H1 (cell line): ENCODE measurements at regions not wholly inside any gene's neighbourhood (a gene's known extent, or its start where the extent isn't known, plus 50 kb on each side); places are given as distances from the start of the nearest gene placed in this dataset.

Source experiments
- BCL11A ChIP-seq, 2 experiments: IDR thresholded peaks; one replicate each; pipeline ENCODE4 v1.6.1; 2011; ENCODE audit warnings: low read depth in 2 of 2, low read length in 2 of 2, mild to moderate bottlenecking in 2 of 2
- BRCA1 ChIP-seq: IDR thresholded peaks from 2 replicates; pipeline ENCODE4 v1.6.1; 2012; ENCODE audit warnings: low read depth, low read length, improper control_type of control experiment
- TF ChIP-seq, protein P1 (sequence below): IDR thresholded peaks from 2 replicates; pipeline ENCODE4 v1.6.1; 2011; ENCODE audit warnings: low read depth, mild to moderate bottlenecking, low read length; ENCODE audit not compliant: insufficient read depth

DNA sequence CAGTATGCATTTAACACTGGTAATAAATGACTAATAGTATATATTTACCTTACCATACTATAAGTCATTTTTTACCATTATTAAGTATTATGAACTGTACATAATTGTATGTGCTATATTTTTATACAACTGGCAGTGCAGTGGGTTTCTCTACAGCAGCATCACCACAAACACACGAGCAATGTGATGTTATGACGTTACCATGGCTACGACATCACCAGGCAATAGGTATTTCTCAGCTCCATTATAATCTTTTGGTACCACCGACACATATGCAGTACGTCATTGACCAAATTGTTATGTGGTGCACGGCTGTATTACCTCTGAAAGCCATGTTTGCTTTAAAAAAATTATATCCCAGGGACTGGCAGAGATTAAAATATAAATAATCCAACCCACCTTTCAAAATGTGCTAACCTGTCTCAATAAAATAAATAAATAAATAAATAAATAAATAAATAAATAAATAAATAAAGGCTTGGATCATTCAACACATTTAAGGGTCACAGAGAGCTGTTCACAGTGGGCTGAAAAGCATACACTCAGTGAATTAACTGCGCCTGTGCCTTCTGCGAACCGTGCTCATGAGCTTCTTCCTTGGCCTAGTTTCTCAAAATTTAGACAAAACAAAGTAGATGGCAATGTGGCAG lies 121.4 kb upstream of the SLC35F3 start (continued):
- TF ChIP-seq, protein P1, sequence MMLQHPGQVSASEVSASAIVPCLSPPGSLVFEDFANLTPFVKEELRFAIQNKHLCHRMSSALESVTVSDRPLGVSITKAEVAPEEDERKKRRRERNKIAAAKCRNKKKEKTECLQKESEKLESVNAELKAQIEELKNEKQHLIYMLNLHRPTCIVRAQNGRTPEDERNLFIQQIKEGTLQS, result no peak
- TF ChIP-seq BRCA1, result no peak
- TF ChIP-seq BCL11A (IDR thresholded peaks at IDR 0.05; ENCODE audit: low read depth in 2 of 2, low read length in 2 of 2), result no peak
